HG02798 (cell line): ENCODE measurements at regions not wholly inside any gene's neighbourhood (a gene's known extent, or its start where the extent isn't known, plus 50 kb on each side); places are given as distances from the start of the nearest gene placed in this dataset.
"Not testable (repeated sequence)": the region's sequence is repeated elsewhere in the genome, so short reads cannot be mapped to it uniquely, and the experiment has no call there.

Experiments used
- ATAC-seq: cut with Tn5 transposase; IDR thresholded peaks from one replicate; pipeline ENCODE4 v1.9.1; 2021; ENCODE audit warnings: mild to moderate bottlenecking; ENCODE audit not compliant: unreplicated experiment, poor library complexity

- no peak for ATAC-seq
These were observed 1058.1 kb upstream of the TMPRSS15 start for GRCh38 chr21:19461481-19462205.

- no peak for ATAC-seq
These were observed 1060.4 kb upstream of the TMPRSS15 start for GRCh38 chr21:19463966-19464365.

- no peak for ATAC-seq
These were observed 1065.6 kb upstream of the TMPRSS15 start for GRCh38 chr21:19468991-19469715.

- ATAC-seq = no peak
These were observed 1071.9 kb upstream of the TMPRSS15 start for GRCh38 chr21:19475525-19475924.

- no peak for ATAC-seq
These were observed 1086.3 kb upstream of the TMPRSS15 start for GRCh38 chr21:19489930-19490329.

- no peak for ATAC-seq
These were observed 1086.9 kb upstream of the TMPRSS15 start for GRCh38 chr21:19490481-19490880.

- ATAC-seq = not testable (repeated sequence)
These were observed 1090.1 kb upstream of the TMPRSS15 start for GRCh38 chr21:19493437-19494241.

- ATAC-seq = no peak
These were observed 1097.5 kb upstream of the TMPRSS15 start for GRCh38 chr21:19501115-19501514.

- no peak for ATAC-seq
These were observed 1104.2 kb upstream of the TMPRSS15 start for GRCh38 chr21:19507682-19508260.

- no peak for ATAC-seq
These were observed 1104.9 kb upstream of the TMPRSS15 start for GRCh38 chr21:19508442-19508841.

- ATAC-seq = no peak
These were observed 1105.3 kb upstream of the TMPRSS15 start for GRCh38 chr21:19508844-19509243.

GRCh38 chr21:19510057-19510456 is 1106.5 kb upstream of the TMPRSS15 start:
- no peak for ATAC-seq

GRCh38 chr21:19510653-19511052 is 1107.1 kb upstream of the TMPRSS15 start:
- ATAC-seq = no peak

GRCh38 chr21:19522381-19522780 is 1118.8 kb upstream of the TMPRSS15 start:
- no peak for ATAC-seq

GRCh38 chr21:19523061-19523460 is 1119.5 kb upstream of the TMPRSS15 start:
- ATAC-seq = no peak

- no peak for ATAC-seq
These were observed 1120.2 kb upstream of the TMPRSS15 start for GRCh38 chr21:19523746-19524145.

- no peak for ATAC-seq
These were observed 1125.4 kb upstream of the TMPRSS15 start for GRCh38 chr21:19529031-19529430.

- no peak for ATAC-seq
These were observed 1131.8 kb upstream of the TMPRSS15 start for GRCh38 chr21:19535356-19535755.

- no peak for ATAC-seq
These were observed 1133.5 kb upstream of the TMPRSS15 start for GRCh38 chr21:19537116-19537515.

- ATAC-seq = no peak
These were observed 1136.7 kb upstream of the TMPRSS15 start for GRCh38 chr21:19540287-19540686.

GRCh38 chr21:19541602-19542001 is 1138.0 kb upstream of the TMPRSS15 start:
- no peak for ATAC-seq
